Nephron progenitor cell (in vitro differentiated cells): ENCODE measurements at regions not wholly inside any gene's neighbourhood (a gene's known extent, or its start where the extent isn't known, plus 50 kb on each side); places are given as distances from the start of the nearest gene placed in this dataset.

Experiments
- DNase-seq: peaks from one replicate; pipeline ENCODE4 v3.0.0; 2021
- H3K27ac Mint-ChIP-seq: 2 replicates; pipeline ENCODE4 v1.8.0; 2021; ENCODE audit warnings: mild to moderate bottlenecking, moderate library complexity, mixed read lengths
- H3K27me3 Mint-ChIP-seq: 2 replicates; pipeline ENCODE4 v1.8.0; 2021; ENCODE audit warnings: mild to moderate bottlenecking, low read depth, mixed read lengths; ENCODE audit not compliant: poor library complexity
- H3K36me3 Mint-ChIP-seq: 2 replicates; pipeline ENCODE4 v1.8.0; 2021; ENCODE audit warnings: low read depth, mixed read lengths
- H3K4me1 Mint-ChIP-seq: 2 replicates; pipeline ENCODE4 v1.8.0; 2021; ENCODE audit warnings: mixed read lengths
- H3K4me3 Mint-ChIP-seq: 2 replicates; pipeline ENCODE4 v1.8.0; 2021; ENCODE audit warnings: mild to moderate bottlenecking, moderate library complexity, mixed read lengths
- H3K9me3 Mint-ChIP-seq: 2 replicates; pipeline ENCODE4 v1.8.0; 2021; ENCODE audit warnings: mild to moderate bottlenecking, moderate library complexity, mixed read lengths
- TF ChIP-seq, protein P1 (sequence below): fragments of 200-600 bp; sonication (generic); IDR thresholded peaks from 2 replicates; pipeline ENCODE4 v1.5.0; 2021; ENCODE audit warnings: antibody characterized with exemption

DNA sequence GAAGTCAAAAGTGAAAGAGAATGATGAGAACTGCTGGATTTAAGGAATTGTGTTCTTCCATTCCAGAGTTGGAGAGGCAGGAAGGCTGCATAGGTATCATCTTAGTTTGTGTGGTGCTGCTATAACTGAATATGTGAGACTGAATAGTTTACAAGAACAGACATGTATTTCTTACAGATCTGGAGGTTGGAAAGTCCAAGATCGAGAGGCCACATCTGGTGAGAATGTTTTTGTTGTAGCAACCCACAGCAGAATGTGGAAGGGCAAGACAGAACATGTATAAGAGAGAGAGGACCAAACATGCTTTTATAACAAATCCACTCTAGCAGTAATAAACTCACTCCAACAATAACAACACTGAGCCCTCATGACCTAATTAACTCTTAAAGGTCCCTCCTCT, 408.6 kb downstream of the FAM47B start:
- Mint-ChIP-seq H3K9me3 (peaks cover 49% of the 10 kb centered on the region), H3K4me1 (no peaks in the 10 kb centered on the region), H3K27ac (no peak overlapping the region), H3K27me3 (no peaks in the 10 kb centered on the region), H3K4me3 (no peak overlapping the region), H3K36me3 (no peaks in the 10 kb centered on the region)
- TF ChIP-seq, protein P1, sequence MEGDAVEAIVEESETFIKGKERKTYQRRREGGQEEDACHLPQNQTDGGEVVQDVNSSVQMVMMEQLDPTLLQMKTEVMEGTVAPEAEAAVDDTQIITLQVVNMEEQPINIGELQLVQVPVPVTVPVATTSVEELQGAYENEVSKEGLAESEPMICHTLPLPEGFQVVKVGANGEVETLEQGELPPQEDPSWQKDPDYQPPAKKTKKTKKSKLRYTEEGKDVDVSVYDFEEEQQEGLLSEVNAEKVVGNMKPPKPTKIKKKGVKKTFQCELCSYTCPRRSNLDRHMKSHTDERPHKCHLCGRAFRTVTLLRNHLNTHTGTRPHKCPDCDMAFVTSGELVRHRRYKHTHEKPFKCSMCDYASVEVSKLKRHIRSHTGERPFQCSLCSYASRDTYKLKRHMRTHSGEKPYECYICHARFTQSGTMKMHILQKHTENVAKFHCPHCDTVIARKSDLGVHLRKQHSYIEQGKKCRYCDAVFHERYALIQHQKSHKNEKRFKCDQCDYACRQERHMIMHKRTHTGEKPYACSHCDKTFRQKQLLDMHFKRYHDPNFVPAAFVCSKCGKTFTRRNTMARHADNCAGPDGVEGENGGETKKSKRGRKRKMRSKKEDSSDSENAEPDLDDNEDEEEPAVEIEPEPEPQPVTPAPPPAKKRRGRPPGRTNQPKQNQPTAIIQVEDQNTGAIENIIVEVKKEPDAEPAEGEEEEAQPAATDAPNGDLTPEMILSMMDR = no peak
- DNase-seq = no peak

DNA sequence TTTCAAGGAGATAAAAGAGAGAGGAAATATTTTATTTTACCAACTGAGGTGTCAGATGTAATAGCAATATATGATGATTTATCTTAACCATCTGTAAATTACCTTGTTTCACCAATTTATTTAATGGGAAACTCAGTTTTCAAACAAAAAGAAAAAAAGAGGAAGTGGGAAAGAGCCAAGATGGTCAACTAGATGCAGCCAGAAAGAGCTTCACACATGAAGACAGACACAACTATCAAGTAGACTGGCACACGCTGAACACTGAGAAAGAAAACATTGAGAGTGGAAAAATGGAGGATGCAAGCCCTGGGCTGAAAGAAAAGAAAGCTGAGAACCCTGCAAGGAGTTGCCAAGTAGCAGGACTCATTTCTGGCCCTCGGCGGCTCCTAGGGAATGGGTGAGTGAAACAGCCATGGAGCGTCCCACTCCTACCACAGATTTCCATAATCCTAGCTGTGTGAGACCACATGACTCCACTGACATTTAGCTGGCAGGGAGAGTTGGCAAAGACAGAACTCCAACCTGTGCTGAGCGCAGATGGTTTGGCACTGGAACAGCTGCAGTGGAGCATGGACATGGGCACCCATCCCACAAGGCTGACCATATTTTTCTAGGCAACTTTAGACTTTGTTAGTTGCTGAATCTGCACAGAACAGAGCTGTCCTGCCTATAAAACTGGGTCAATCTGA, 409.3 kb downstream of the FAM47B start:
- peaks cover 50% of the 10 kb centered on the region for H3K9me3 Mint-ChIP-seq

DNA sequence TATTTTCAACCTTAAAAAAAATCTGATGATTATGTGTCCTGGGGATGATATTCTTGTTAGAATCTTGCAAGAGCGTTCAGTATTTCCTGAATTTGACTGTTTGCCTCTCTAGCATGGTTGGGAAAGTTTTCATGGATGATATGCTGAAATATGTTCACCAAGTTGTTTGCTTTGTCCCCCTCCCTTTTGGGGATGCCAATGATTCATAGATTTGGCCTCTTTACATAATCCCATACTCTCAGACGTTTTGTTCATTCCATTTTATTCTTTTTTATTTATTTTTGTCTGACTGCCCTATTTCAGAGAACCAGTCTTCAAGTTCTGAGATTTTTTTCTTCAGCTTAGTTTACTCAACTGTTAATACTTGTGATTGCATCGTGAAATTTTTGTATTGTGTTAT, 415.1 kb downstream of the FAM47B start:
- DNase-seq = no peak
- Mint-ChIP-seq H3K36me3 (no peaks in the 10 kb centered on the region), H3K27ac (no peak overlapping the region), H3K4me1 (no peaks in the 10 kb centered on the region), H3K9me3 (peaks cover 56% of the 10 kb centered on the region), H3K27me3 (no peaks in the 10 kb centered on the region), H3K4me3 (no peak overlapping the region)
- TF ChIP-seq, protein P1 = no peak

More for the DNA sequence above, 409.3 kb downstream of the FAM47B start:
- Mint-ChIP-seq H3K36me3 (no peaks in the 10 kb centered on the region), H3K4me1 (no peaks in the 10 kb centered on the region), H3K27ac (no peak overlapping the region), H3K4me3 (no peak overlapping the region), H3K27me3 (no peaks in the 10 kb centered on the region)
- DNase-seq = no peak
- TF ChIP-seq, protein P1 = no peak

DNA sequence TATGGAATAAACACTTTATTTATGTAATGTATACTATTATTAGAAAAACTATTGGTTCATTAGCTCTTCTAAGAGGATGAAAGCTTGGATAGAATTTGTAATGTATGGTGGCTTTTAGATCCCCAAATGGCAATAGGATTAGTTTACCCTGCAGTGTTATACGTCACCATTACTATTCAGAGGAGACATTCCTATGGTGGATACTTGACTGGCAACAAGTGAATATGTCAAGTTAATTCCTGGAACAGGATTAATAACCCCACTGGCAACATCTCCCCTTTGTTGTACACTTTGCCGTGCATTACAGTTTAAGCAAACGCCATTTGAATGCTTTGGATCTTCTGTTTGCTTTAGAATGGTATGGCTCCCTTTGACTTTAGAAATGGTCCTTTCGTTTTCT, 420.3 kb downstream of the FAM47B start:
- Mint-ChIP-seq H3K27ac (no peak overlapping the region), H3K4me1 (no peaks in the 10 kb centered on the region), H3K27me3 (no peaks in the 10 kb centered on the region), H3K4me3 (no peak overlapping the region), H3K36me3 (no peaks in the 10 kb centered on the region), H3K9me3 (peaks cover 24% of the 10 kb centered on the region)
- DNase-seq = no peak
- TF ChIP-seq, protein P1 = no peak

DNA sequence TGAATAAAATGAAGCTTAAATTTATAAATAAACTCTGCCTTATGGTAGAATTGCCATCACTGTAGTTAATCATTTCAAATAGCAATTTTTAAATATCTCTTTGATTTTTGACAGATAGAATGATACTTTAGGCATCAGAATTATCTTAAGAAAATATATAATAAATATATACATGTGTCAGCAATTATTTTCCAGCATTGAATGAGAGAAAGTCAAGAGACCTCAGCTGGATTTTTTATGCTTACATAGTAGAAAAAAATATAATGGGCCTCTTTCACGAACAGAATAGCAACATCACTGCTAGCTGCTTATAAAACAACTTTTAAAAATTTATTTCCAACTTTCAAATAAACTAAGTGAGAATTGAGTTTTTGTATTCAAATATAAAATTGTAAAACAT, 424.0 kb upstream of the MAGEB16 start:
- no peaks in the 10 kb centered on the region for H3K36me3 Mint-ChIP-seq
- no peak for DNase-seq
- H3K4me1 Mint-ChIP-seq = no peaks in the 10 kb centered on the region
- H3K27ac Mint-ChIP-seq = no peak overlapping the region
- TF ChIP-seq, protein P1 = no peak
- H3K27me3 Mint-ChIP-seq = no peaks in the 10 kb centered on the region
- H3K4me3 Mint-ChIP-seq = no peak overlapping the region
- H3K9me3 Mint-ChIP-seq = peaks cover 17% of the 10 kb centered on the region
